HG03571 (cell line): ENCODE measurements at regions not wholly inside any gene's neighbourhood (a gene's known extent, or its start where the extent isn't known, plus 50 kb on each side); places are given as distances from the start of the nearest gene placed in this dataset.

Experiments
- ATAC-seq: cut with Tn5 transposase; IDR thresholded peaks from one replicate; pipeline ENCODE4 v1.9.1; 2021; ENCODE audit not compliant: unreplicated experiment

- no peak for ATAC-seq
Observed at GRCh38 chr12:115243933-115244628, 560.1 kb upstream of the TBX3 start.

GRCh38 chr12:115240251-115240650 is 556.3 kb upstream of the TBX3 start:
- no peak for ATAC-seq

GRCh38 chr12:115235880-115236279 is 551.9 kb upstream of the TBX3 start:
- ATAC-seq, result no peak

GRCh38 chr12:115233891-115234543 is 550.0 kb upstream of the TBX3 start:
- ATAC-seq, result no peak

GRCh38 chr12:115232455-115233156 is 548.6 kb upstream of the TBX3 start:
- no peak for ATAC-seq

GRCh38 chr12:115230606-115231005 is 546.6 kb upstream of the TBX3 start:
- ATAC-seq, result no peak

GRCh38 chr12:115229517-115229916 is 545.5 kb upstream of the TBX3 start:
- ATAC-seq, result no peak

- ATAC-seq, result no peak
Observed at GRCh38 chr12:115228434-115228833, 544.5 kb upstream of the TBX3 start.

- no peak for ATAC-seq
Observed at GRCh38 chr12:115227137-115227615, 543.2 kb upstream of the TBX3 start.

GRCh38 chr12:115225845-115226244 is 541.9 kb upstream of the TBX3 start:
- ATAC-seq, result no peak

- ATAC-seq, result no peak
Observed at GRCh38 chr12:115223991-115224390, 540.0 kb upstream of the TBX3 start.

GRCh38 chr12:115223322-115223721 is 539.3 kb upstream of the TBX3 start:
- no peak for ATAC-seq

- ATAC-seq, result no peak
Observed at GRCh38 chr12:115222220-115222619, 538.2 kb upstream of the TBX3 start.

- ATAC-seq, result no peak
Observed at GRCh38 chr12:115216301-115216700, 532.3 kb upstream of the TBX3 start.

- no peak for ATAC-seq
Observed at GRCh38 chr12:115215544-115215943, 531.6 kb upstream of the TBX3 start.

GRCh38 chr12:115213538-115214016 is 529.6 kb upstream of the TBX3 start:
- no peak for ATAC-seq

- ATAC-seq, result no peak
Observed at GRCh38 chr12:115213118-115213517, 529.1 kb upstream of the TBX3 start.

GRCh38 chr12:115212356-115212755 is 528.4 kb upstream of the TBX3 start:
- no peak for ATAC-seq

- no peak for ATAC-seq
Observed at GRCh38 chr12:115210533-115211252, 526.7 kb upstream of the TBX3 start.

- ATAC-seq, result no peak
Observed at GRCh38 chr12:115209230-115209629, 525.3 kb upstream of the TBX3 start.

GRCh38 chr12:115208098-115208497 is 524.1 kb upstream of the TBX3 start:
- ATAC-seq, result no peak
